Breast epithelium (tissue), 4 donors: ENCODE measurements at regions not wholly inside any gene's neighbourhood (a gene's known extent, or its start where the extent isn't known, plus 50 kb on each side); places are given as distances from the start of the nearest gene placed in this dataset.

Source experiments
- DNase-seq, 2 donors: peaks; one replicate each; pipeline ENCODE4 v3.0.0-alpha.2; 2019; ENCODE audit warnings: low spot score in 2 of 2
- H3K27ac ChIP-seq, 2 donors: fragments of 200-600 bp; sonication (generic) in 1 of 2; one replicate each; pipeline ENCODE4 v1.5.1; 2016 to 2019; ENCODE audit warnings: mild to moderate bottlenecking in 1 of 2
- H3K27me3 ChIP-seq, 2 donors: fragments of 200-600 bp; sonication (generic) in 1 of 2; one replicate each; pipeline versions ENCODE4 v1.5.1 to v1.6.0; 2017 to 2019; ENCODE audit warnings: control low read depth in 1 of 2, mild to moderate bottlenecking in 1 of 2
- H3K36me3 ChIP-seq: fragments of 200-600 bp; one replicate; pipeline ENCODE4 v1.5.1; 2019
- H3K4me1 ChIP-seq, 2 donors: fragments of 200-600 bp; sonication (generic); one replicate each; pipeline ENCODE4 v1.5.1; 2016 to 2019; ENCODE audit warnings: control low read depth in 1 of 2
- H3K4me3 ChIP-seq, 3 donors: fragments of 200-600 bp; sonication (generic); 1 replicate in 2 of 3; 2 replicates in 1 of 3; pipeline ENCODE4 v1.5.1; 2016 to 2019; ENCODE audit warnings: mild to moderate bottlenecking in 3 of 3, moderate library complexity in 2 of 3
- H3K9me3 ChIP-seq, 2 donors: fragments of 200-600 bp; sonication (generic) in 1 of 2; one replicate each; pipeline ENCODE4 v1.5.1; 2016 to 2019; ENCODE audit warnings: control low read depth in 1 of 2
- POLR2A ChIP-seq: fragments of 450-650 bp; IDR thresholded peaks from one replicate; pipeline ENCODE4 v1.6.1; 2016; ENCODE audit warnings: antibody characterized with exemption, mild to moderate bottlenecking, moderate library complexity
- POLR2AphosphoS5 ChIP-seq, 3 donors: sonication (generic); formaldehyde crosslinking; IDR thresholded peaks; one replicate each; pipeline ENCODE4 v1.6.1; 2017; ENCODE audit warnings: antibody characterized with exemption in 3 of 3
- intact Hi-C: fragments of 100-400 bp; cut with DNase I; formaldehyde crosslinking; loops from one replicate; pipeline ENCODE4 v1.15.1; 2023; ENCODE audit warnings: low total_unique reads
- TF ChIP-seq, protein P1 (sequence below), 3 donors: fragments of 450-650 bp; IDR thresholded peaks; one replicate each; pipeline ENCODE4 v1.5.1; 2016 to 2017; ENCODE audit warnings: antibody characterized with exemption in 3 of 3, mild to moderate bottlenecking in 3 of 3, moderate library complexity in 3 of 3

DNA sequence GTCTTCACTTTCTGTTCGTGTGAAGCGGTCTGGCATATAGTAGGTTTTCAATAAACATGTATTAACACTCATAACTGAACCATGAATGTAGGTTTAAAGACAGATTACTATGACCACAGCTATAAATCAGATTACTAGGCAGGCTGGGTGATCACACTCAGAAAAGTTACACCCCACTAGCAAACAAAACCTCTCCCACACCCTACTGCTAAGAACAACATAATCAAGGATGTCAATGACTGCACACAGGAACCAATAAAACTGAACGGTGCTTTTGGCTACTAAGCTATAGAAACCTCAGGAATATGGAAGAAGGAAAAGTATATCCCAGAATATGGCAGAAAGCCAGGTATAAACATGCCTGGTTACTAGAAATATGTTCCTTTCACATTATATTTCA, 676.9 kb downstream of the SMARCA1 start:
- no peaks in the 10 kb centered on the region for H3K4me1 ChIP-seq
- DNase-seq: no peak
- peaks cover 0 to 3% of the 10 kb centered on the region in 2 donors for H3K27me3 ChIP-seq
- TF ChIP-seq POLR2A: no peak
- TF ChIP-seq, protein P1, sequence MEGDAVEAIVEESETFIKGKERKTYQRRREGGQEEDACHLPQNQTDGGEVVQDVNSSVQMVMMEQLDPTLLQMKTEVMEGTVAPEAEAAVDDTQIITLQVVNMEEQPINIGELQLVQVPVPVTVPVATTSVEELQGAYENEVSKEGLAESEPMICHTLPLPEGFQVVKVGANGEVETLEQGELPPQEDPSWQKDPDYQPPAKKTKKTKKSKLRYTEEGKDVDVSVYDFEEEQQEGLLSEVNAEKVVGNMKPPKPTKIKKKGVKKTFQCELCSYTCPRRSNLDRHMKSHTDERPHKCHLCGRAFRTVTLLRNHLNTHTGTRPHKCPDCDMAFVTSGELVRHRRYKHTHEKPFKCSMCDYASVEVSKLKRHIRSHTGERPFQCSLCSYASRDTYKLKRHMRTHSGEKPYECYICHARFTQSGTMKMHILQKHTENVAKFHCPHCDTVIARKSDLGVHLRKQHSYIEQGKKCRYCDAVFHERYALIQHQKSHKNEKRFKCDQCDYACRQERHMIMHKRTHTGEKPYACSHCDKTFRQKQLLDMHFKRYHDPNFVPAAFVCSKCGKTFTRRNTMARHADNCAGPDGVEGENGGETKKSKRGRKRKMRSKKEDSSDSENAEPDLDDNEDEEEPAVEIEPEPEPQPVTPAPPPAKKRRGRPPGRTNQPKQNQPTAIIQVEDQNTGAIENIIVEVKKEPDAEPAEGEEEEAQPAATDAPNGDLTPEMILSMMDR (IDR thresholded peaks at IDR 0.05): no peak
- no peak for TF ChIP-seq POLR2AphosphoS5 (IDR thresholded peaks at IDR 0.05)
- peaks cover 0 to 7% of the 10 kb centered on the region in 2 donors for H3K9me3 ChIP-seq
- no peaks in the 10 kb centered on the region for H3K36me3 ChIP-seq
- H3K27ac ChIP-seq: no peak overlapping the region
- intact Hi-C loops: no loop called here
- no peak overlapping the region for H3K4me3 ChIP-seq

DNA sequence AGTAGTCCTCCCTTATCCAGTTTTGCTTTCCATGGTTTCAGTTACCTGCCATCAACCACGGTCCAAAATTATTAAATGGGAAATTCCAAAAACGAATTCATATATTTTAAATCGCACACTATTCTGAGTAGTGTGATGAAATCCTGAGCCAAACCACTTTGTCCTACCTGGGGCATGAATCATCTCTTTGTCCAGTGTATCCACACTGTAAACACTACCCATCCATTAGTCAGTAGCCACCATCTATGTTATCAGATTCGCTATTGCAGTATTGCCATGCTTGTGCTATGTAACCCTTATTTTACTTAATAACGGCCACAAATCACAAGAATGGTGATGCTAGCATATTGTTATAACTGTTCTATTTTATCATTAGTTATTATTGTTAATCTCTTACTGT, 704.6 kb downstream of the SMARCA1 start:
- peaks cover 0 to 10% of the 10 kb centered on the region in 2 donors for H3K27me3 ChIP-seq
- TF ChIP-seq, protein P1 (IDR thresholded peaks at IDR 0.05): no peak
- no peak for TF ChIP-seq POLR2AphosphoS5 (IDR thresholded peaks at IDR 0.05)
- TF ChIP-seq POLR2A: no peak
- H3K36me3 ChIP-seq: no peaks in the 10 kb centered on the region
- no peak for DNase-seq
- intact Hi-C loops: no loop called here
- no peaks in the 10 kb centered on the region for H3K9me3 ChIP-seq
- H3K4me3 ChIP-seq: no peak overlapping the region
- no peak overlapping the region for H3K27ac ChIP-seq
- no peaks in the 10 kb centered on the region for H3K4me1 ChIP-seq

DNA sequence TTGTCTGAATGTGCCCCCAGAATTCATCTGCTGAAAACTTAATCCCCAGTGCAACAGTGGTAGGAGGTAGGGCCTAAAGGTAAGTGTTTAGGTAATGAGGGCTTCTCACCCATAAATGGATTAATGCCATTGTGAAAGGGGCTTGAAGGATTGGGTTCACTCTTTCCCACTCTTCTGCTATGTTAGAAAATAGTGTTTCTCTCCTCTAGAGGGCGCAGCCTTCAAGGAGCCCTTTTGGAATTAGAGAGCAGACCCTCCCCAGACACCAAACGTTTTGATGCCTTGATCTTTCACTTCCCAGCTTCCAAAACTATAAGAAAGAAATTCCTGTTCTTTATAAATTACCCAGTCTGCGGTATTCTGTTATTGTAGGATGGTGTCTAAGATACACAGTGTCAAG, 706.4 kb downstream of the SMARCA1 start:
- intact Hi-C loops: no loop called here
- Histone ChIP-seq H3K9me3 (no peaks in the 10 kb centered on the region), H3K36me3 (no peaks in the 10 kb centered on the region), H3K27me3 (peaks cover 0 to 10% of the 10 kb centered on the region in 2 donors), H3K4me1 (no peaks in the 10 kb centered on the region), H3K4me3 (no peak overlapping the region), H3K27ac (no peak overlapping the region)
- TF ChIP-seq, protein P1 (IDR thresholded peaks at IDR 0.05): no peak
- TF ChIP-seq POLR2A: no peak
- no peak for TF ChIP-seq POLR2AphosphoS5 (IDR thresholded peaks at IDR 0.05)
- no peak for DNase-seq

DNA sequence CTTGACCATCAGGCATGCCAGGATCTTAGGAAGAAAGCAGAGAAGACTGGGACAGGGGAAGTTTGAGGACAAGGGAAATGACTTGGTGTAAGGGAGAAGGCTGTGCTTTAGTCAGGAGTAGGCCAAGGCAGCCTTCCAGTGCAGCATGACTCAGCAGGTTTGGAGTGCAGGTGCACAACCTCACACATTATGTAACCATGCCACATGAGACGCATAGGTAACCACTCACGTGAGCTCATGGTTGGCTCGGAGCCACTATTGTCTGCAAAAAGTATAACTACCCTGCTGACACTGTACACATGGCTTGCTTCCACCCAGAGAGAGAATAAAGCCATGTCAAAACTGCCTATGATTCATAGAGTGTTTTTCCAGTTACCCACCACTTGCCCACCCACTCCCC, 715.9 kb downstream of the SMARCA1 start:
- TF ChIP-seq, protein P1 (IDR thresholded peaks at IDR 0.05): no peak
- TF ChIP-seq POLR2AphosphoS5 (IDR thresholded peaks at IDR 0.05) (no peak), POLR2A (no peak)
- DNase-seq: no peak
- no peaks in the 10 kb centered on the region for H3K4me1 ChIP-seq
- no peaks in the 10 kb centered on the region for H3K27me3 ChIP-seq
- peaks cover 0 to 16% of the 10 kb centered on the region in 2 donors for H3K9me3 ChIP-seq
- no peak overlapping the region for H3K4me3 ChIP-seq
- intact Hi-C loops: no loop called here
- H3K27ac ChIP-seq: no peak overlapping the region
- no peaks in the 10 kb centered on the region for H3K36me3 ChIP-seq

DNA sequence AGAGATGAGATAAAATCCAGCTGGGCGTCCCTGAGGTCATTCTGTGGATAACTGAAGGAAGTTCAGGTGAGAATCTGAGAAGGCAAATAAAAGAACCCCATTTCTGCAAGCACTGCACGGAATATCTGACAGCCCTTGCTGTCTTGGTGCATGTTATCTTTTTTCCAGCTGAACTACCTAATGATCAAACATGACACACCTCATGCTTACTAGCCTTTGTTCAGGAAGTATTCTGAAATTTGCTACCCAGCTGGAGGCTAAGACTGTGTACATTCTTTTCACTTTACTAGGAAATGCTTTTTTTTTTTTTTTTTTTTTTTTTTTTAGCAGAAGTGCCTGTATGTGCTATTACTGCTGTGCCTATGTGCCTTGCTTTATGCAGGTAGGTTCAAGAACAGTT, 718.1 kb downstream of the SMARCA1 start:
- Histone ChIP-seq H3K9me3 (peaks cover 0 to 16% of the 10 kb centered on the region in 2 donors), H3K4me3 (no peak overlapping the region), H3K36me3 (no peaks in the 10 kb centered on the region), H3K27ac (no peak overlapping the region), H3K4me1 (no peaks in the 10 kb centered on the region), H3K27me3 (no peaks in the 10 kb centered on the region)
- intact Hi-C loops: no loop called here
- TF ChIP-seq, protein P1 (IDR thresholded peaks at IDR 0.05): no peak
- TF ChIP-seq POLR2AphosphoS5 (IDR thresholded peaks at IDR 0.05) (no peak), POLR2A (no peak)
- no peak for DNase-seq
